MV-4-11 (cell line): ENCODE measurements at regions not wholly inside any gene's neighbourhood (a gene's known extent, or its start where the extent isn't known, plus 50 kb on each side); places are given as distances from the start of the nearest gene placed in this dataset.
"Not testable (repeated sequence)": the region's sequence is repeated elsewhere in the genome, so short reads cannot be mapped to it uniquely, and the experiment has no call there.

Experiments
- DNase-seq: peaks from one replicate; lab custom pipeline; 2025; lab: John Stamatoyannopoulos, UW

- no peak for DNase-seq
Observed at GRCh38 chr12:124130691-124131591, 157.9 kb downstream of the ZNF664 start.

- DNase-seq = no peak
Observed at GRCh38 chr12:124131659-124132058, 158.6 kb downstream of the ZNF664 start.

GRCh38 chr12:124132530-124132929, 159.5 kb downstream of the ZNF664 start:
- no peak for DNase-seq

- no peak for DNase-seq
Observed at GRCh38 chr12:124136796-124137195, 158.1 kb upstream of the RFLNA start.

GRCh38 chr12:124140944-124141486, 153.9 kb upstream of the RFLNA start:
- DNase-seq = no peak

- DNase-seq = not testable (repeated sequence)
Observed at GRCh38 chr12:124141611-124142010, 153.3 kb upstream of the RFLNA start.

- no peak for DNase-seq
Observed at GRCh38 chr12:124142395-124143035, 152.4 kb upstream of the RFLNA start.

GRCh38 chr12:124143726-124144125, 151.2 kb upstream of the RFLNA start:
- no peak for DNase-seq

- no peak for DNase-seq
Observed at GRCh38 chr12:124144531-124145194, 150.2 kb upstream of the RFLNA start.

- no peak for DNase-seq
Observed at GRCh38 chr12:124147027-124147426, 147.9 kb upstream of the RFLNA start.

- DNase-seq = peak; percentile 67
Observed at GRCh38 chr12:124147575-124147974, 147.3 kb upstream of the RFLNA start.

GRCh38 chr12:124148481-124149273, 146.2 kb upstream of the RFLNA start:
- no peak for DNase-seq

- no peak for DNase-seq
Observed at GRCh38 chr12:124149287-124149686, 145.6 kb upstream of the RFLNA start.

- DNase-seq = no peak
Observed at GRCh38 chr12:124150168-124150567, 144.7 kb upstream of the RFLNA start.

GRCh38 chr12:124151583-124151982, 143.3 kb upstream of the RFLNA start:
- no peak for DNase-seq

GRCh38 chr12:124152731-124153130, 142.2 kb upstream of the RFLNA start:
- no peak for DNase-seq

GRCh38 chr12:124153392-124153791, 141.5 kb upstream of the RFLNA start:
- no peak for DNase-seq

- no peak for DNase-seq
Observed at GRCh38 chr12:124157406-124157805, 137.5 kb upstream of the RFLNA start.

GRCh38 chr12:124159655-124160054, 135.2 kb upstream of the RFLNA start:
- DNase-seq = no peak

GRCh38 chr12:124160097-124160756, 134.7 kb upstream of the RFLNA start:
- no peak for DNase-seq

GRCh38 chr12:124161402-124161801, 133.5 kb upstream of the RFLNA start:
- DNase-seq = not testable (repeated sequence)
